Activated CD8-positive, alpha-beta T cell treated with anti-CD3 and anti-CD28 coated beads, Interleukin-2, amount 10 ng/mL, durations not matched to agents 7 days and 5 days (primary cell): ENCODE measurements at regions not wholly inside any gene's neighbourhood (a gene's known extent, or its start where the extent isn't known, plus 50 kb on each side); places are given as distances from the start of the nearest gene placed in this dataset.

ENCODE experiments used
- ATAC-seq: fragments of 150-1000 bp; cut with Tn5 transposase; one replicate; pipeline ENCODE4 v1.10.0; 2021; ENCODE audit warnings: moderate library complexity
- CTCF ChIA-PET: fragments of 350-600 bp; sonication (Branson Sonifier 250); formaldehyde crosslinking; loops from one replicate; lab custom pipeline; 2021; ENCODE audit warnings: antibody characterized with exemption; lab: Charles Lee
- POLR2A ChIA-PET: fragments of 350-600 bp; sonication (Branson Sonifier 250); formaldehyde crosslinking; loops from one replicate; lab custom pipeline; 2021; ENCODE audit warnings: antibody characterized with exemption; lab: Charles Lee
- DNase-seq: peaks from one replicate; pipeline ENCODE4 v3.0.0-alpha.2; 2020
- H3K27ac Mint-ChIP-seq: one replicate; pipeline ENCODE4 v1.8.0; 2021; ENCODE audit warnings: mild to moderate bottlenecking, mixed read lengths
- H3K27me3 Mint-ChIP-seq: one replicate; pipeline ENCODE4 v1.8.0; 2021; ENCODE audit warnings: low read depth, mixed read lengths
- H3K36me3 Mint-ChIP-seq: one replicate; pipeline ENCODE4 v1.8.0; 2021; ENCODE audit warnings: low read depth, mixed read lengths
- H3K4me1 Mint-ChIP-seq: one replicate; pipeline ENCODE4 v1.8.0; 2021; ENCODE audit warnings: low read depth, mixed read lengths
- H3K4me3 Mint-ChIP-seq: one replicate; pipeline ENCODE4 v1.8.0; 2021; ENCODE audit warnings: mild to moderate bottlenecking, mixed read lengths
- H3K9me3 Mint-ChIP-seq: one replicate; pipeline ENCODE4 v1.8.0; 2022; ENCODE audit warnings: mixed read lengths; ENCODE audit not compliant: insufficient read depth

- ChIA-PET CTCF (no interaction called here), POLR2A (no interaction called here)
- H3K36me3 Mint-ChIP-seq, result no peaks in the 10 kb centered on the region
- no peaks in the 10 kb centered on the region for H3K9me3 Mint-ChIP-seq
- ATAC-seq (peak; percentile 77), DNase-seq (peak; percentile 58)
- H3K27me3 Mint-ChIP-seq, result peaks cover 4% of the 10 kb centered on the region
- peaks cover 23% of the 10 kb centered on the region for H3K4me1 Mint-ChIP-seq
- H3K27ac Mint-ChIP-seq, result peak overlapping the region; percentile 12
- no peak overlapping the region for H3K4me3 Mint-ChIP-seq
These were observed 204.9 kb downstream of the MRPL39 start for GRCh38 chr21:25402134-25402961.

GRCh38 chr21:25400427-25400826 is 206.9 kb downstream of the MRPL39 start:
- DNase-seq, result no peak
- no peak for ATAC-seq
- POLR2A ChIA-PET, result no interaction called here

GRCh38 chr21:25398630-25399029 is 208.7 kb downstream of the MRPL39 start:
- Mint-ChIP-seq H3K36me3 (no peaks in the 10 kb centered on the region), H3K4me3 (no peak overlapping the region), H3K27me3 (peaks cover 4% of the 10 kb centered on the region), H3K27ac (no peak overlapping the region), H3K9me3 (no peaks in the 10 kb centered on the region), H3K4me1 (peaks cover 34% of the 10 kb centered on the region)
- no peak for ATAC-seq
- ChIA-PET CTCF (interaction anchor here (0.6 to 1.6 kb wide), 2 partner anchors 23 to 310 kb away, joined by 3 to 6 read pairs; no protein-coding TSS in a partner anchor), POLR2A (no interaction called here)
- no peak for DNase-seq

More at GRCh38 chr21:25400427-25400826, 206.9 kb downstream of the MRPL39 start:
- no peak overlapping the region for H3K27ac Mint-ChIP-seq
- no peaks in the 10 kb centered on the region for H3K36me3 Mint-ChIP-seq
- H3K27me3 Mint-ChIP-seq, result peaks cover 4% of the 10 kb centered on the region
- no peak overlapping the region for H3K4me3 Mint-ChIP-seq
- CTCF ChIA-PET, result interaction anchor here (0.6 kb wide), 1 partner anchor 175 kb away, joined by 3 read pairs; no protein-coding TSS in a partner anchor
- H3K9me3 Mint-ChIP-seq, result no peaks in the 10 kb centered on the region
- peaks cover 34% of the 10 kb centered on the region for H3K4me1 Mint-ChIP-seq

- ATAC-seq (peak; percentile 89), DNase-seq (peak; percentile 64)
- ChIA-PET POLR2A (no interaction called here), CTCF (interaction anchor here (0.7 kb wide), 1 partner anchor 11 kb away, joined by 4 read pairs; no protein-coding TSS in a partner anchor)
- Mint-ChIP-seq H3K4me3 (no peak overlapping the region), H3K27me3 (peaks cover 2% of the 10 kb centered on the region), H3K27ac (peak overlapping the region; percentile 4), H3K36me3 (no peaks in the 10 kb centered on the region), H3K9me3 (no peaks in the 10 kb centered on the region), H3K4me1 (peaks cover 12% of the 10 kb centered on the region)
These were observed 211.1 kb downstream of the MRPL39 start for GRCh38 chr21:25396135-25396711.

GRCh38 chr21:25391777-25392176 is 215.5 kb downstream of the MRPL39 start:
- no peaks in the 10 kb centered on the region for H3K36me3 Mint-ChIP-seq
- peaks cover 10% of the 10 kb centered on the region for H3K27me3 Mint-ChIP-seq
- DNase-seq (no peak), ATAC-seq (no peak)
- ChIA-PET CTCF (interaction anchor here (0.8 to 1.6 kb wide), 3 partner anchors 30 to 108 kb away, joined by 3 to 6 read pairs (median 3); no protein-coding TSS in a partner anchor), POLR2A (no interaction called here)
- no peak overlapping the region for H3K4me3 Mint-ChIP-seq
- no peaks in the 10 kb centered on the region for H3K9me3 Mint-ChIP-seq
- peaks cover 8% of the 10 kb centered on the region for H3K4me1 Mint-ChIP-seq
- no peak overlapping the region for H3K27ac Mint-ChIP-seq

- Mint-ChIP-seq H3K36me3 (no peaks in the 10 kb centered on the region), H3K9me3 (no peaks in the 10 kb centered on the region), H3K27me3 (peaks cover 10% of the 10 kb centered on the region), H3K27ac (no peak overlapping the region), H3K4me1 (peaks cover 4% of the 10 kb centered on the region), H3K4me3 (no peak overlapping the region)
- POLR2A ChIA-PET, result no interaction called here
- ATAC-seq (no peak), DNase-seq (no peak)
- CTCF ChIA-PET, result interaction anchor here (0.9 to 1.6 kb wide), 4 partner anchors 8 to 248 kb away, joined by 3 to 6 read pairs (median 3); partner anchors contain the start of gene JAM2
These were observed 216.6 kb downstream of the MRPL39 start for GRCh38 chr21:25390701-25391100.

GRCh38 chr21:25387665-25388064 is 219.6 kb downstream of the MRPL39 start:
- no peak overlapping the region for H3K27ac Mint-ChIP-seq
- no peaks in the 10 kb centered on the region for H3K9me3 Mint-ChIP-seq
- ChIA-PET CTCF (interaction anchor here (0.7 to 1.3 kb wide), 5 partner anchors 27 to 851 kb away, joined by 3 to 4 read pairs (median 3); no protein-coding TSS in a partner anchor), POLR2A (no interaction called here)
- ATAC-seq, result no peak
- H3K36me3 Mint-ChIP-seq, result no peaks in the 10 kb centered on the region
- no peak for DNase-seq
- no peak overlapping the region for H3K4me3 Mint-ChIP-seq
- peaks cover 7% of the 10 kb centered on the region for H3K27me3 Mint-ChIP-seq
- peaks cover 8% of the 10 kb centered on the region for H3K4me1 Mint-ChIP-seq

- ATAC-seq (peak; percentile 65), DNase-seq (no peak)
- no peak overlapping the region for H3K27ac Mint-ChIP-seq
- H3K4me1 Mint-ChIP-seq, result peaks cover 8% of the 10 kb centered on the region
- no peaks in the 10 kb centered on the region for H3K9me3 Mint-ChIP-seq
- no peak overlapping the region for H3K4me3 Mint-ChIP-seq
- no peaks in the 10 kb centered on the region for H3K36me3 Mint-ChIP-seq
- peaks cover 11% of the 10 kb centered on the region for H3K27me3 Mint-ChIP-seq
- ChIA-PET CTCF (interaction anchor here (0.6 to 3.0 kb wide), 18 partner anchors 8 to 1417 kb away, joined by 3 to 18 read pairs (median 3); no protein-coding TSS in a partner anchor), POLR2A (no interaction called here)
These were observed 221.3 kb downstream of the MRPL39 start for GRCh38 chr21:25385911-25386474.

- Mint-ChIP-seq H3K4me3 (no peak overlapping the region), H3K27me3 (peaks cover 10% of the 10 kb centered on the region), H3K27ac (no peak overlapping the region), H3K36me3 (no peaks in the 10 kb centered on the region), H3K9me3 (no peaks in the 10 kb centered on the region), H3K4me1 (peaks cover 8% of the 10 kb centered on the region)
- ChIA-PET POLR2A (no interaction called here), CTCF (interaction anchor here (0.9 to 3.0 kb wide), 14 partner anchors 9 to 1417 kb away, joined by 3 to 18 read pairs (median 5); no protein-coding TSS in a partner anchor)
- DNase-seq, result no peak
- no peak for ATAC-seq
These were observed 221.9 kb downstream of the MRPL39 start for GRCh38 chr21:25385341-25385740.

- DNase-seq (no peak), ATAC-seq (no peak)
- POLR2A ChIA-PET, result no interaction called here
- Mint-ChIP-seq H3K36me3 (no peaks in the 10 kb centered on the region), H3K27ac (no peak overlapping the region), H3K27me3 (peaks cover 10% of the 10 kb centered on the region), H3K4me3 (no peak overlapping the region), H3K4me1 (peaks cover 8% of the 10 kb centered on the region), H3K9me3 (no peaks in the 10 kb centered on the region)
- CTCF ChIA-PET, result interaction anchor here (1.0 to 3.0 kb wide), 7 partner anchors 12 to 101 kb away, joined by 3 to 18 read pairs (median 11); no protein-coding TSS in a partner anchor
These were observed 222.5 kb downstream of the MRPL39 start for GRCh38 chr21:25384782-25385181.

- Mint-ChIP-seq H3K4me3 (no peak overlapping the region), H3K9me3 (no peaks in the 10 kb centered on the region), H3K4me1 (peaks cover 8% of the 10 kb centered on the region), H3K27me3 (peaks cover 8% of the 10 kb centered on the region), H3K36me3 (no peaks in the 10 kb centered on the region), H3K27ac (no peak overlapping the region)
- ATAC-seq (no peak), DNase-seq (no peak)
- POLR2A ChIA-PET, result no interaction called here
- CTCF ChIA-PET, result interaction anchor here (1.8 to 3.0 kb wide), 2 partner anchors 14 to 100 kb away, joined by 11 to 13 read pairs; no protein-coding TSS in a partner anchor
These were observed 223.7 kb downstream of the MRPL39 start for GRCh38 chr21:25383545-25383944.
